Neural crest cell (in vitro differentiated cells): ENCODE measurements at regions not wholly inside any gene's neighbourhood (a gene's known extent, or its start where the extent isn't known, plus 50 kb on each side); places are given as distances from the start of the nearest gene placed in this dataset.

Experiments used
- DNase-seq: peaks from one replicate; pipeline ENCODE4 v3.0.0; 2021; ENCODE audit warnings: low read depth, mixed read lengths, low spot score
- H3K27ac Mint-ChIP-seq: one replicate; pipeline ENCODE4 v1.8.0; 2021; ENCODE audit warnings: mild to moderate bottlenecking, mixed read lengths; ENCODE audit not compliant: unreplicated experiment
- H3K27me3 Mint-ChIP-seq: 2 replicates; pipeline ENCODE4 v1.8.0; 2021; ENCODE audit warnings: low read depth, mild to moderate bottlenecking, mixed read lengths
- H3K36me3 Mint-ChIP-seq: 2 replicates; pipeline ENCODE4 v1.8.0; 2021; ENCODE audit warnings: low read depth, mild to moderate bottlenecking, mixed read lengths
- H3K4me1 Mint-ChIP-seq: 2 replicates; pipeline ENCODE4 v1.8.0; 2021; ENCODE audit warnings: mixed read lengths
- H3K4me3 Mint-ChIP-seq: one replicate; pipeline ENCODE4 v1.8.0; 2021; ENCODE audit warnings: mild to moderate bottlenecking, mixed read lengths
- H3K9me3 Mint-ChIP-seq: 2 replicates; pipeline ENCODE4 v1.8.0; 2021; ENCODE audit warnings: mixed read lengths
- TF ChIP-seq, protein P1 (sequence below): fragments of 200-600 bp; sonication (generic); conservative IDR thresholded peaks from 2 replicates; pipeline ENCODE4 v1.5.0; 2021; ENCODE audit warnings: antibody characterized with exemption, mild to moderate bottlenecking

DNA sequence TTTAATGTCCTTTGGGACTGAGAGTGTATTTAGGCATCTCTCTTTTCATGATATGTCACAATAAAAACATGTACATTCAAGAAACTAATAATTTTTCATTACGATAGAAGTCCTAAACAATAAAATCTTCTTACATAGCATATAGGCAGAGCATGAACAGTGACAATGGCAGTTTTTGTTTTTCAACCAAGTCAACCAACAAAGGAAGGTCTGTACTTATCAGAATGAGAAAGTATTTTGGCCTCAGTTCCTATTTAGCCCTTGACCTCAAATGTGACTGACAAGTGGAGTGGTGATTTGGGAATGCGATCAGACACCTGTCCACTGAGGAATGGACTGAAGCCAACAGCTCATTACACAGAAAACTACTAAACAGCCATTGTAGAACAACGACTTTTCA lies 219.5 kb downstream of the TMEM161B start:
- no peak overlapping the region for H3K27ac Mint-ChIP-seq
- H3K36me3 Mint-ChIP-seq = peaks cover 2% of the 10 kb centered on the region
- H3K4me3 Mint-ChIP-seq = no peak overlapping the region
- H3K9me3 Mint-ChIP-seq = no peaks in the 10 kb centered on the region
- no peaks in the 10 kb centered on the region for H3K27me3 Mint-ChIP-seq
- TF ChIP-seq, protein P1, sequence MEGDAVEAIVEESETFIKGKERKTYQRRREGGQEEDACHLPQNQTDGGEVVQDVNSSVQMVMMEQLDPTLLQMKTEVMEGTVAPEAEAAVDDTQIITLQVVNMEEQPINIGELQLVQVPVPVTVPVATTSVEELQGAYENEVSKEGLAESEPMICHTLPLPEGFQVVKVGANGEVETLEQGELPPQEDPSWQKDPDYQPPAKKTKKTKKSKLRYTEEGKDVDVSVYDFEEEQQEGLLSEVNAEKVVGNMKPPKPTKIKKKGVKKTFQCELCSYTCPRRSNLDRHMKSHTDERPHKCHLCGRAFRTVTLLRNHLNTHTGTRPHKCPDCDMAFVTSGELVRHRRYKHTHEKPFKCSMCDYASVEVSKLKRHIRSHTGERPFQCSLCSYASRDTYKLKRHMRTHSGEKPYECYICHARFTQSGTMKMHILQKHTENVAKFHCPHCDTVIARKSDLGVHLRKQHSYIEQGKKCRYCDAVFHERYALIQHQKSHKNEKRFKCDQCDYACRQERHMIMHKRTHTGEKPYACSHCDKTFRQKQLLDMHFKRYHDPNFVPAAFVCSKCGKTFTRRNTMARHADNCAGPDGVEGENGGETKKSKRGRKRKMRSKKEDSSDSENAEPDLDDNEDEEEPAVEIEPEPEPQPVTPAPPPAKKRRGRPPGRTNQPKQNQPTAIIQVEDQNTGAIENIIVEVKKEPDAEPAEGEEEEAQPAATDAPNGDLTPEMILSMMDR = no peak
- peaks cover 51% of the 10 kb centered on the region for H3K4me1 Mint-ChIP-seq
- no peak for DNase-seq

DNA sequence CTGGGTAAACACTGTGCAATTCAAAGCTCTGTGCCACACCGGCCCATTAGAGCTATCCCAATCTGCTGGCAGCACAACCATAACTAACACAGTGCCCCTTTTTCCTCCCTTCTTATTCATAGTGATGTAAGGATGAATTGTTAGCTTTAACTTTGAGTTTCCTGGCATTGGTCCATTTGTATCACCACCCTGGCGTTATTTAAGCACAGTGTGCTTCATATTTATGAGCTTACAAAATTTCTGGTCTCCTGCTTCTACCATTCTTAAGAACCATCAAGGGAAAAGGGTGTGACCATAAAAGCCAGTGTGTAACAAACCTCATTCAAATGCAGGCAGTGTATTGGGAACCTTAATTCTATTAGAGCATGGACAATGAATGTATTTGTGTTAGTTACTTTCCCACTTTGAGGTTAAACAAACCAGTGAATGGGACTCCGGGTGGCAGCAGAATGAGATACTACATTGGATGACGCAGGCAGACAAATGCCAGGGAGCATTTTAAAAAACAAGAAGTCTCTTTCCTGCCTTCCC lies 222.6 kb downstream of the TMEM161B start:
- DNase-seq = no peak
- peaks cover 47% of the 10 kb centered on the region for H3K4me1 Mint-ChIP-seq
- no peak overlapping the region for H3K4me3 Mint-ChIP-seq
- no peaks in the 10 kb centered on the region for H3K36me3 Mint-ChIP-seq
- TF ChIP-seq, protein P1 = no peak
- no peak overlapping the region for H3K27ac Mint-ChIP-seq
- H3K27me3 Mint-ChIP-seq = no peaks in the 10 kb centered on the region
- no peaks in the 10 kb centered on the region for H3K9me3 Mint-ChIP-seq

DNA sequence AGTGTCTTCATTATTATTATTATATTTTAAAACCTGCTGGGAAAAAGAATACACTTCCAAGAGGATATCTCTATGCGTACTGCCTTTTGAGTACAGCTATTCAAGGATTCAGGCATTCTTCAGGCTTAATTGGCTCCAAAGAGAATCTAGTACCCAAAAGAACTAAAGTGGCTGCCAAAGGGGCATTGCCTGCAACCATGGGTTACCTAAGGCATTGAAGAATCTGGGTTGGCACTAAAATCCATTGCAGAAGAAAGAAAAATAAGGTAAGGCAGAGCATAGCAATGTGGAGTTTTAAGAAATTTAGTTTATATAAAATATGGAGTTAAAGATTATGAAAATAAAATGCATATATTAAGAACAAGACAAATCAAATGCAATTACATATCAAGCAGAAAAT lies 223.5 kb downstream of the TMEM161B start:
- DNase-seq = no peak
- no peaks in the 10 kb centered on the region for H3K9me3 Mint-ChIP-seq
- H3K36me3 Mint-ChIP-seq = no peaks in the 10 kb centered on the region
- H3K4me1 Mint-ChIP-seq = peaks cover 42% of the 10 kb centered on the region
- H3K27me3 Mint-ChIP-seq = no peaks in the 10 kb centered on the region
- H3K4me3 Mint-ChIP-seq = no peak overlapping the region
- H3K27ac Mint-ChIP-seq = no peak overlapping the region
- TF ChIP-seq, protein P1 = no peak

DNA sequence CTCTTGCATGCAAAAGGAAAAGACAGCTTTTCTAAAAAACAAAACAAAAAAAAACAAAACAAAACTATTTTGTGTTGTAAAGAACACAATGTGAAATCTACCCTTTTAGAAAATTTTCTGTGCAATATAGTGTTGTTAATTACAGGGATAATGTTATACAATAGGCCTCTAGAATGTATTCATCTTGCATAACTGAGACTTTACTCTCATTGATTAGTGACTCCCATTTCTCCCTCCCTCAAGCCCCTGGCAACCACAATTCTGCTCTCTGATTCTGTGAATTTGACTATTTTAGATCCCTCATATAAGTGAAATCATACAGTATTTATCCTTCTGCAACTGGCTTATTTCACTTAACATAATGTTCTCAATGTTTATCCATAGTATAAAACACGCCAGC lies 234.1 kb downstream of the TMEM161B start:
- no peak overlapping the region for H3K27ac Mint-ChIP-seq
- peaks cover 8% of the 10 kb centered on the region for H3K4me1 Mint-ChIP-seq
- peaks cover 6% of the 10 kb centered on the region for H3K9me3 Mint-ChIP-seq
- no peaks in the 10 kb centered on the region for H3K27me3 Mint-ChIP-seq
- no peak for DNase-seq
- H3K4me3 Mint-ChIP-seq = no peak overlapping the region
- no peaks in the 10 kb centered on the region for H3K36me3 Mint-ChIP-seq
- TF ChIP-seq, protein P1 = no peak

DNA sequence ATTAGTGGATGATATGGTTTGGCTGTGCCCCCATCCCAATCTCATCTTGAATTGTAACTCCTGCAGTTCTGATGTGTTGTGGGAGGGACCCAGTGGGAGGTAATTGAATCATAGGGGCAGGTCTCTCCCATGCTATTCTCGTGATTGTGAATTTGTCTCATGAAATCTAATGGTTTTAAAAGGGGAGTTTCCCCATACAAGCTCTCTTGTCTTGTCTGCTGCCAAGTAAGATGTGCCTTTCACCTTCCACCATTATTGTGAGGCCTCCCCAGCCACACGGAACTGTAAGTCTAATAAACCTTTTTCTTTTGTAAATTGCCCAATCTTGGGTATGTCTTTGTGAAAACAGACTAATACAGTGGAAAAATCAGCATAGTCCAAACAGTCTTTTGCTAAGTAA lies 235.5 kb downstream of the TMEM161B start:
- Mint-ChIP-seq H3K36me3 (no peaks in the 10 kb centered on the region), H3K4me3 (no peak overlapping the region), H3K9me3 (no peaks in the 10 kb centered on the region), H3K27me3 (no peaks in the 10 kb centered on the region), H3K4me1 (peaks cover 8% of the 10 kb centered on the region), H3K27ac (no peak overlapping the region)
- TF ChIP-seq, protein P1 = no peak
- no peak for DNase-seq

DNA sequence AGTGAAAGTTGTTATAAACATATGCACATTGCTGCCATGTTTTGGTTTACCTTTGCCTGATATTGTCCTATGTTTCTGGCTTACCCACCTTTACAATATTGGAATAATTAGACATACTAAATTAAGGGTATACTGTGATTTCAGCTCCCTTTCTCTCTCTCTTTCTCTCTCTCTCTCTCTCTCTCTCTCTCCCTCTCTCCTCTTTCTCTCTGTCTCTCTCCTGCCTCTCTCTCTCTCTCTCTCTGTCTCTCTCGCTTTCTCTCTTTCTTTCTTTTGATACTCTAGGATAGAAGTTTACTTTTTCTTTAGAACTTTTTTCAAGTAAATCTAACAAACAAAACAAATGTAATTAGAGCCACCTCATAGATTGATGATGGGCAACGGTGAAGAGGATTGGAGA lies 239.6 kb downstream of the TMEM161B start:
- no peaks in the 10 kb centered on the region for H3K36me3 Mint-ChIP-seq
- H3K4me3 Mint-ChIP-seq = no peak overlapping the region
- no peaks in the 10 kb centered on the region for H3K4me1 Mint-ChIP-seq
- TF ChIP-seq, protein P1 = no peak
- no peak for DNase-seq
- no peaks in the 10 kb centered on the region for H3K27me3 Mint-ChIP-seq
- no peaks in the 10 kb centered on the region for H3K9me3 Mint-ChIP-seq
- H3K27ac Mint-ChIP-seq = no peak overlapping the region
